OCI-LY7 (cell line): ENCODE measurements at regions not wholly inside any gene's neighbourhood (a gene's known extent, or its start where the extent isn't known, plus 50 kb on each side); places are given as distances from the start of the nearest gene placed in this dataset.

Experiments
- BruUV-seq: library from RNA; stranded (reverse); fragments of 400-500 nt; replicated peaks from 2 replicates; lab custom pipeline; 2021; lab: Mats Ljungman, UMichigan
- CTCF ChIA-PET: fragments of 300-600 bp; sonication (Branson Sonifier 250); formaldehyde crosslinking; loops from one replicate; lab custom pipeline; 2022; ENCODE audit warnings: antibody characterized with exemption; ENCODE audit not compliant: unreplicated experiment; lab: Charles Lee
- POLR2A ChIA-PET: fragments of 300-600 bp; sonication (Branson Sonifier 250); formaldehyde crosslinking; loops from one replicate; lab custom pipeline; 2022; ENCODE audit warnings: antibody characterized with exemption; lab: Charles Lee
- DNase-seq: peaks from one replicate; pipeline ENCODE4 v3.0.0-alpha.2; 2015; ENCODE audit warnings: low spot score
- H2AFZ ChIP-seq: fragments of 200-600 bp; sonication (generic), shearing (Covaris generic); 2 replicates; pipeline ENCODE4 v1.6.1; 2014; ENCODE audit warnings: mild to moderate bottlenecking, antibody characterized with exemption, low read length, moderate library complexity
- H3K27ac ChIP-seq: fragments of 200-600 bp; sonication (generic); 2 replicates; pipeline ENCODE4 v1.5.1; 2014; ENCODE audit warnings: mixed run types, low read depth, mild to moderate bottlenecking, moderate library complexity, low read length, inconsistent platforms; ENCODE audit not compliant: poor library complexity, severe bottlenecking
- H3K36me3 ChIP-seq: fragments of 200-600 bp; sonication (generic); 2 replicates; pipeline ENCODE4 v1.6.1; 2014; ENCODE audit warnings: mild to moderate bottlenecking, antibody characterized with exemption, low read length, moderate library complexity, mixed read lengths; ENCODE audit not compliant: insufficient read depth
- H3K4me1 ChIP-seq: fragments of 200-600 bp; sonication (generic); 2 replicates; pipeline ENCODE4 v1.5.1; 2014; ENCODE audit warnings: mild to moderate bottlenecking, low read length; ENCODE audit not compliant: insufficient read depth, poor library complexity, severe bottlenecking
- H3K4me2 ChIP-seq: fragments of 200-600 bp; sonication (generic); 2 replicates; pipeline ENCODE4 v1.6.1; 2014; ENCODE audit warnings: mild to moderate bottlenecking, low read length
- H3K4me3 ChIP-seq: fragments of 200-600 bp; sonication (generic); 2 replicates; pipeline ENCODE4 v1.5.1; 2014; ENCODE audit warnings: mild to moderate bottlenecking, low read depth, low read length; ENCODE audit not compliant: poor library complexity, severe bottlenecking
- H3K79me2 ChIP-seq: fragments of 200-600 bp; sonication (generic); 2 replicates; pipeline ENCODE4 v1.6.1; 2016; ENCODE audit warnings: low read depth, mild to moderate bottlenecking, low read length, moderate library complexity, mixed read lengths; ENCODE audit not compliant: insufficient read depth
- H3K9me2 ChIP-seq: fragments of 200-600 bp; sonication (generic); 2 replicates; pipeline ENCODE4 v1.6.1; 2016; ENCODE audit warnings: mild to moderate bottlenecking, low read length, mixed read lengths; ENCODE audit not compliant: insufficient read depth
- H3K9me3 ChIP-seq: fragments of 200-600 bp; sonication (generic); 2 replicates; pipeline ENCODE4 v1.6.1; 2014; ENCODE audit warnings: mild to moderate bottlenecking, mixed run types, low read length, mixed read lengths
- H4K20me1 ChIP-seq: fragments of 200-600 bp; sonication (generic); 2 replicates; pipeline ENCODE4 v1.6.1; 2014; ENCODE audit warnings: mild to moderate bottlenecking, antibody characterized with exemption, low read length, moderate library complexity, mixed read lengths; ENCODE audit not compliant: insufficient read depth
- CTCF ChIP-seq: fragments of 200-600 bp; sonication (generic); conservative IDR thresholded peaks from 2 replicates; pipeline ENCODE4 v1.5.1; 2014; ENCODE audit warnings: mild to moderate bottlenecking, antibody characterized with exemption, low read length, moderate library complexity, mixed read lengths
- EZH2phosphoT487 ChIP-seq: fragments of 200-600 bp; sonication (generic); IDR thresholded peaks from 2 replicates; pipeline ENCODE4 v1.6.1; 2018; ENCODE audit warnings: low read depth, borderline replicate concordance, mild to moderate bottlenecking, mixed run types, antibody characterized with exemption, low read length, moderate library complexity, mixed read lengths
- intact Hi-C: fragments of 100-400 bp; cut with micrococcal nuclease; formaldehyde crosslinking; loops from one replicate; pipeline ENCODE4 v1.10.0; 2022; ENCODE audit not compliant: unreplicated experiment

- TF ChIP-seq CTCF (no peak), EZH2phosphoT487 (no peak)
- no peak overlapping the region for H3K27ac ChIP-seq
- intact Hi-C loops = no loop called here
- H4K20me1 ChIP-seq = no peaks in the 10 kb centered on the region
- H2AFZ ChIP-seq = no peak overlapping the region
- no peaks in the 10 kb centered on the region for H3K9me2 ChIP-seq
- no peaks in the 10 kb centered on the region for H3K36me3 ChIP-seq
- BruUV-seq = no TSS peak
- H3K9me3 ChIP-seq = no peaks in the 10 kb centered on the region
- no peak overlapping the region for H3K4me2 ChIP-seq
- H3K79me2 ChIP-seq = no peaks in the 10 kb centered on the region
- DNase-seq = no peak
- POLR2A ChIA-PET = no interaction called here
- CTCF ChIA-PET = no interaction called here
- H3K4me3 ChIP-seq = no peak overlapping the region
- no peaks in the 10 kb centered on the region for H3K4me1 ChIP-seq
Observed at GRCh38 chr20:51176876-51177275, 154.0 kb upstream of the KCNG1 start.

DNA sequence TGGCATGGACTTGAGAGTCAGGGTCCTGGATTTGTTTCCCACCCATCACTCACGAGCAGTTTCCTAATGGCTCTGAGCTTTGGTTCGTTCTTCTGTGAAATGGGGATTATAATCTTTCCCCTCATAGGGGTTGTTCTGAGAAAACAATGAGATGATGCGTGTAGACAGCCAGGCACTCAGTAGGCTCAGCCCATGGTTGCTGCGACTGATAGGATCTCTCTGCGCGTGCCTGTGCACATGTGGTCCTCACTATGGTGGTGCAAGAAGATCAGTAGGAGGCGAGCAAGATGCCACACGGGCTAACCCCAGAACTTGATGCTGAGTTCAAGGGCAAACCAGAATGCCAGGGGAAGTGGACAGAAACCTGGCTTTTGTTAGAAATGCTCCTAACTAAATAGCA, 153.5 kb upstream of the KCNG1 start:
- H4K20me1 ChIP-seq = no peaks in the 10 kb centered on the region
- no peak overlapping the region for H3K27ac ChIP-seq
- no peaks in the 10 kb centered on the region for H3K79me2 ChIP-seq
- POLR2A ChIA-PET = no interaction called here
- no peaks in the 10 kb centered on the region for H3K4me1 ChIP-seq
- H3K4me3 ChIP-seq = no peak overlapping the region
- TF ChIP-seq EZH2phosphoT487 (no peak), CTCF (no peak)
- intact Hi-C loops = no loop called here
- H3K9me2 ChIP-seq = no peaks in the 10 kb centered on the region
- BruUV-seq = no TSS peak
- no peak for DNase-seq
- no peak overlapping the region for H2AFZ ChIP-seq
- CTCF ChIA-PET = no interaction called here
- H3K9me3 ChIP-seq = no peaks in the 10 kb centered on the region
- H3K4me2 ChIP-seq = no peak overlapping the region
- H3K36me3 ChIP-seq = no peaks in the 10 kb centered on the region

DNA sequence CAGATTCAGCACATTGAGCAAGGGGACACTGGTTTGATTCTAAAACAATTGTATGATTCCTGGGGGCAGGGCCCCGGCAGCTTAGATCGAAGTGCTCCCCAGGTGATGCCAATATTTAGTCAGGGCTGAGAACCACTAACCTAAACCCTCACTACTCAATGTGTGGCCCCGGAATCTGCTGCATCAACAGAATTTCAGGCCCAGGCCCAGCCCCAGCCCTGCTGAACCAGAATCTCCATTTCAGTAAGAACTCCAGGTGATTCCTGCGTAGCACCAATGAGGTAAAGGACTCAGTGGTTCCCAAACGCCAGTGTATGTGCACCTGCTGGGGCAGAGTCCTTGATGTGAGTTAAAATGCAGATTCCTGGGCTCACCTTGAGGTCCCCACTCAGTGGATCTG, 152.8 kb upstream of the KCNG1 start:
- Histone ChIP-seq H3K9me3 (no peaks in the 10 kb centered on the region), H3K4me2 (no peak overlapping the region), H3K4me1 (no peaks in the 10 kb centered on the region), H4K20me1 (no peaks in the 10 kb centered on the region), H3K79me2 (no peaks in the 10 kb centered on the region), H3K36me3 (no peaks in the 10 kb centered on the region), H3K9me2 (no peaks in the 10 kb centered on the region), H3K4me3 (no peak overlapping the region), H2AFZ (no peak overlapping the region), H3K27ac (no peak overlapping the region)
- ChIA-PET POLR2A (no interaction called here), CTCF (no interaction called here)
- BruUV-seq = no TSS peak
- no peak for TF ChIP-seq CTCF
- no peak for TF ChIP-seq EZH2phosphoT487
- intact Hi-C loops = no loop called here
- DNase-seq = no peak
